Stomach (tissue), 8 donors: ENCODE measurements at regions not wholly inside any gene's neighbourhood (a gene's known extent, or its start where the extent isn't known, plus 50 kb on each side); places are given as distances from the start of the nearest gene placed in this dataset.
A peak's percentile ranks its signal among the peaks of the same experiment; 100 is the strongest.

Experiments
- DNase-seq, 2 donors: peaks; one replicate each; pipeline versions ENCODE4 v3.0.0 to v3.0.0-alpha.2; 2013 to 2019
- H3K27ac ChIP-seq, 5 donors: fragments of 200-600 bp in 4 of 5; sonication (generic) in 4 of 5; one replicate each; pipeline ENCODE4 v1.5.1; 2013 to 2019; ENCODE audit warnings: mild to moderate bottlenecking in 1 of 5, moderate library complexity in 1 of 5
- H3K27me3 ChIP-seq, 3 donors: fragments of 200-600 bp; sonication (generic); one replicate each; pipeline ENCODE4 v1.5.1; 2017 to 2019; ENCODE audit warnings: mixed run types in 1 of 3
- H3K36me3 ChIP-seq, 4 donors: fragments of 200-600 bp; sonication (generic); 1 replicate in 3 of 4; 2 replicates in 1 of 4; pipeline ENCODE4 v1.5.1; 2016 to 2019
- H3K4me1 ChIP-seq, 4 donors: fragments of 200-600 bp; sonication (generic); one replicate each; pipeline ENCODE4 v1.5.1; 2016 to 2019
- H3K4me3 ChIP-seq, 4 donors: fragments of 200-600 bp; sonication (generic) in 3 of 4; one replicate each; pipeline ENCODE4 v1.5.1; 2016 to 2019; ENCODE audit warnings: mild to moderate bottlenecking in 1 of 4
- H3K9me3 ChIP-seq, 4 donors: fragments of 200-600 bp; sonication (generic); one replicate each; pipeline ENCODE4 v1.5.1; 2016 to 2019
- CTCF ChIP-seq, 7 experiments: fragments of 450-650 bp in 4 of 7; fragments of 200-600 bp in 3 of 7; sonication (generic) in 3 of 7; IDR thresholded peaks; one replicate each; pipeline ENCODE4 v1.5.1; 2016 to 2019; ENCODE audit warnings: antibody characterized with exemption in 7 of 7, control low read depth in 2 of 7, mild to moderate bottlenecking in 1 of 7
- EP300 ChIP-seq: sonication (generic); formaldehyde crosslinking; IDR thresholded peaks from one replicate; pipeline ENCODE4 v1.6.1; 2017; ENCODE audit warnings: antibody characterized with exemption
- POLR2A ChIP-seq, 4 donors: fragments of 450-650 bp; IDR thresholded peaks; one replicate each; pipeline ENCODE4 v1.6.1; 2016; ENCODE audit warnings: antibody characterized with exemption in 4 of 4, control low read depth in 2 of 4, mild to moderate bottlenecking in 1 of 4, moderate library complexity in 1 of 4
- POLR2AphosphoS5 ChIP-seq, 3 donors: sonication (generic); formaldehyde crosslinking; IDR thresholded peaks; one replicate each; pipeline ENCODE4 v1.6.1; 2016; ENCODE audit warnings: antibody characterized with exemption in 3 of 3
- WGBS, 5 donors: extraction: QIAGEN DNeasy Blood & Tissue Kit in 3 of 5; methylation state at CpG; one replicate each; pipeline versions ENCODE4 v1.1.5 to v1.1.7; 2013 to 2018; 5-methylcytosine and 5-hydroxymethylcytosine counted together
- intact Hi-C: fragments of 100-400 bp; cut with DNase I; formaldehyde crosslinking; loops from one replicate; pipeline ENCODE4 v1.15.1; 2023; ENCODE audit warnings: low total_unique reads
- donor health status: healthy with polysubstance abuse.
- donor health status: Bipolar disorder and iron deficiency.
- donor health status: healthy.

GRCh38 chr17:36869856-36870719 is 67.2 kb upstream of the LHX1 start:
- Histone ChIP-seq H3K4me1 (no peaks in the 10 kb centered on the region), H3K27ac (no peak overlapping the region), H3K9me3 (peaks cover 0 to 9% (median 2%) of the 10 kb centered on the region in 4 donors), H3K4me3 (no peak overlapping the region), H3K27me3 (peaks cover 0 to 54% (median 0%) of the 10 kb centered on the region in 3 donors), H3K36me3 (no peaks in the 10 kb centered on the region)
- TF ChIP-seq POLR2A (IDR thresholded peaks at IDR 0.05): no peak
- no peak for TF ChIP-seq CTCF (IDR thresholded peaks at IDR 0.05)
- no peak for TF ChIP-seq POLR2AphosphoS5 (IDR thresholded peaks at IDR 0.05)
- TF ChIP-seq EP300: no peak
- no peak for DNase-seq
- 52 to 59% (median 58%) methylated on average over 18 of the region's 18 CpGs for WGBS, 5 donors
- intact Hi-C loops: no loop called here

GRCh38 chr17:36870720-36870999 is 66.6 kb upstream of the LHX1 start:
- Histone ChIP-seq H3K4me1 (no peaks in the 10 kb centered on the region), H3K9me3 (peaks cover 0 to 9% (median 2%) of the 10 kb centered on the region in 4 donors), H3K4me3 (no peak overlapping the region), H3K27me3 (peaks cover 0 to 55% (median 0%) of the 10 kb centered on the region in 3 donors), H3K27ac (no peak overlapping the region), H3K36me3 (no peaks in the 10 kb centered on the region)
- DNase-seq: no peak
- no peak for TF ChIP-seq POLR2A (IDR thresholded peaks at IDR 0.05)
- no peak for TF ChIP-seq CTCF (IDR thresholded peaks at IDR 0.05)
- no peak for TF ChIP-seq POLR2AphosphoS5 (IDR thresholded peaks at IDR 0.05)
- no peak for TF ChIP-seq EP300
- WGBS, 5 donors: 46 to 92% (median 78%) methylated on average over 1 of the region's 1 CpG
- intact Hi-C loops: no loop called here

GRCh38 chr17:36875698-36876293 is 61.5 kb upstream of the LHX1 start:
- intact Hi-C loops: no loop called here
- no peak overlapping the region for H3K4me3 ChIP-seq
- no peak overlapping the region for H3K27ac ChIP-seq
- H3K4me1 ChIP-seq: no peaks in the 10 kb centered on the region
- TF ChIP-seq POLR2AphosphoS5 (IDR thresholded peaks at IDR 0.05) (no peak), POLR2A (IDR thresholded peaks at IDR 0.05) (no peak)
- peaks cover 0 to 10% (median 3%) of the 10 kb centered on the region in 4 donors for H3K9me3 ChIP-seq
- H3K36me3 ChIP-seq: no peaks in the 10 kb centered on the region
- 75 to 82% (median 79%) methylated on average over 8 to 10 of the region's 10 CpGs for WGBS, 5 donors
- H3K27me3 ChIP-seq: peaks cover 0 to 46% (median 6%) of the 10 kb centered on the region in 3 donors
- DNase-seq: no peak

- Histone ChIP-seq H3K9me3 (peaks cover 0 to 16% (median 14%) of the 10 kb centered on the region in 4 donors), H3K4me3 (no peak overlapping the region), H3K36me3 (no peaks in the 10 kb centered on the region), H3K27me3 (peaks cover 0 to 53% (median 6%) of the 10 kb centered on the region in 3 donors), H3K4me1 (no peaks in the 10 kb centered on the region), H3K27ac (no peak overlapping the region)
- 64 to 90% (median 75%) methylated on average over 4 of the region's 4 CpGs for WGBS, 5 donors
- peak in 1 of 2 donors; percentile 60 for DNase-seq
- intact Hi-C loops: no loop called here
- TF ChIP-seq CTCF (IDR thresholded peaks at IDR 0.05): no peak
- no peak for TF ChIP-seq POLR2AphosphoS5 (IDR thresholded peaks at IDR 0.05)
- no peak for TF ChIP-seq POLR2A (IDR thresholded peaks at IDR 0.05)
- no peak for TF ChIP-seq EP300
Observed at GRCh38 chr17:36876966-36877365, 60.3 kb upstream of the LHX1 start.
